ENCODE measurements at regions not wholly inside any gene's neighbourhood (a gene's known extent, or its start where the extent isn't known, plus 50 kb on each side); places are given as distances from the start of the nearest gene placed in this dataset.

GRCh38 chr4:89416960-89417359 is 109.4 kb upstream of the GPRIN3 start:
- no peak for DNase-seq

GRCh38 chr4:89413518-89413917 is 105.9 kb upstream of the GPRIN3 start:
- DNase-seq: no peak

- no peak for DNase-seq
These were observed 104.1 kb upstream of the GPRIN3 start for GRCh38 chr4:89411539-89412309.

- DNase-seq: no peak
These were observed 103.1 kb upstream of the GPRIN3 start for GRCh38 chr4:89410687-89411086.

- DNase-seq: no peak
These were observed 96.9 kb upstream of the GPRIN3 start for GRCh38 chr4:89404530-89404929.

- no peak for DNase-seq
These were observed 96.2 kb upstream of the GPRIN3 start for GRCh38 chr4:89403826-89404225.

- no peak for DNase-seq
These were observed 92.9 kb upstream of the GPRIN3 start for GRCh38 chr4:89400287-89401035.

- DNase-seq: no peak
These were observed 91.0 kb upstream of the GPRIN3 start for GRCh38 chr4:89398644-89399043.

- no peak for DNase-seq
These were observed 90.5 kb upstream of the GPRIN3 start for GRCh38 chr4:89398146-89398545.

GRCh38 chr4:89397441-89397840 is 89.8 kb upstream of the GPRIN3 start:
- no peak for DNase-seq

- no peak for DNase-seq
These were observed 74.8 kb upstream of the GPRIN3 start for GRCh38 chr4:89382439-89382838.

- no peak for DNase-seq
These were observed 73.4 kb upstream of the GPRIN3 start for GRCh38 chr4:89380980-89381379.

GRCh38 chr4:89379511-89380044 is 72.0 kb upstream of the GPRIN3 start:
- no peak for DNase-seq

GRCh38 chr4:89373394-89373793 is 65.8 kb upstream of the GPRIN3 start:
- no peak for DNase-seq

GRCh38 chr4:89371614-89372013 is 64.0 kb upstream of the GPRIN3 start:
- no peak for DNase-seq

GRCh38 chr4:89369581-89369980 is 62.0 kb upstream of the GPRIN3 start:
- DNase-seq: no peak

- no peak for DNase-seq
These were observed 61.3 kb upstream of the GPRIN3 start for GRCh38 chr4:89368861-89369260.

- DNase-seq: no peak
These were observed 58.2 kb upstream of the GPRIN3 start for GRCh38 chr4:89365776-89366175.

- no peak for DNase-seq
These were observed 57.8 kb upstream of the GPRIN3 start for GRCh38 chr4:89365375-89365774.

GRCh38 chr4:89364541-89364940 is 56.9 kb upstream of the GPRIN3 start:
- DNase-seq: no peak

GRCh38 chr4:89363786-89364185 is 56.2 kb upstream of the GPRIN3 start:
- no peak for DNase-seq

- no peak for DNase-seq
These were observed 51.5 kb upstream of the GPRIN3 start for GRCh38 chr4:89358935-89359638.

- DNase-seq: no peak
These were observed 50.2 kb upstream of the GPRIN3 start for GRCh38 chr4:89357787-89358186.
